ENCODE measurements at regions not wholly inside any gene's neighbourhood (a gene's known extent, or its start where the extent isn't known, plus 50 kb on each side); places are given as distances from the start of the nearest gene placed in this dataset.

DNA sequence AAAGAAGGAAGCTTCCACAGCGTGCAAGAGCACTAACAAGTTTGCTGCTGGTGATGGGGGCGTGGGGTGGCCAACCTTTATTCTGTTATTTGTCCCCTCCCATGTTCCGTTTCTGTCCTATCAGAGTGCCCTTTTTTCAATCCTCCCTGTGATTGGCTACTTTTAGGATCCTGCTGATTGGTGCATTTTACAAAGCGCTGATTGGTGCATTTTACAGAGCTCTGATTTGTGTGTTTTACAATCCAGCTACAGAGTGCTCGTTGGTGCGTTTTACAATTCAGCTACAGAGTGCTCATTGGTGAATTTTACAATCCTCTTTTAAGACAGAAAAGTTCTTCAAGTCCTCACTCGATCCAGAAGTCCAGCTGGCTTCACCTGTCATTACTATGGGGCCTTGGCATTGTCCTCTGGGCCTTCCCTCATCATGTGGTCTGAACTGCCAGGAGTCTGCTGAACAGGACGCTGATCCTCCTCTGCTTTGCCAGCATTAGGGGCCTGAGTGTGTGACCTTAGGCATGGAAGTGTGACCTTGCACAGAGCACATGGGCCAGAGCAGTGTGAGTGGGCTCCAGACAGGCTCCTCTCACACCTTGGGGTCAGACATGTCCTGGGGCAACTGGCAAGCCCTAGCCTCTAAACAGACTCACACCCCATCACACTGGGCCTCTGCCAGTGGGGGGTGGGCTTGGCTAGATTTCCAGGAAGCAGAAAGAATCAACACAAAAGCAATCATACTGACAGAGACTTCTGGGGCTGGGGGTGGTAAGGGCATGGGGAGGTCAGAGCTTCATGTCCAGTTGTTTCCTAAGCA, 167.4 kb downstream of the PTPN20 start:
- TF ChIP-seq EZH2phosphoT487 (IDR thresholded peaks at IDR 0.05; ENCODE audit: borderline replicate concordance, low read length) (no peak), EZH2 (IDR thresholded peaks at IDR 0.05; ENCODE audit: low read length, unreplicated experiment) (no peak)
- TF ChIP-seq, protein P1, sequence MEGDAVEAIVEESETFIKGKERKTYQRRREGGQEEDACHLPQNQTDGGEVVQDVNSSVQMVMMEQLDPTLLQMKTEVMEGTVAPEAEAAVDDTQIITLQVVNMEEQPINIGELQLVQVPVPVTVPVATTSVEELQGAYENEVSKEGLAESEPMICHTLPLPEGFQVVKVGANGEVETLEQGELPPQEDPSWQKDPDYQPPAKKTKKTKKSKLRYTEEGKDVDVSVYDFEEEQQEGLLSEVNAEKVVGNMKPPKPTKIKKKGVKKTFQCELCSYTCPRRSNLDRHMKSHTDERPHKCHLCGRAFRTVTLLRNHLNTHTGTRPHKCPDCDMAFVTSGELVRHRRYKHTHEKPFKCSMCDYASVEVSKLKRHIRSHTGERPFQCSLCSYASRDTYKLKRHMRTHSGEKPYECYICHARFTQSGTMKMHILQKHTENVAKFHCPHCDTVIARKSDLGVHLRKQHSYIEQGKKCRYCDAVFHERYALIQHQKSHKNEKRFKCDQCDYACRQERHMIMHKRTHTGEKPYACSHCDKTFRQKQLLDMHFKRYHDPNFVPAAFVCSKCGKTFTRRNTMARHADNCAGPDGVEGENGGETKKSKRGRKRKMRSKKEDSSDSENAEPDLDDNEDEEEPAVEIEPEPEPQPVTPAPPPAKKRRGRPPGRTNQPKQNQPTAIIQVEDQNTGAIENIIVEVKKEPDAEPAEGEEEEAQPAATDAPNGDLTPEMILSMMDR (conservative IDR thresholded peaks at IDR 0.05; ENCODE audit: low read depth, low read length) = no peak
- CTCF ChIA-PET = no interaction called here

GRCh38 chr10:47079204-47079580, 168.0 kb downstream of the PTPN20 start:
- BruUV-seq (replicated peaks) = no TSS peak
- Histone ChIP-seq H4K20me1 (ENCODE audit: low read length) (no peaks in the 10 kb centered on the region), H3K27ac (ENCODE audit: low read length) (no peak overlapping the region), H2AFZ (ENCODE audit: low read length) (no peak overlapping the region), H3K4me2 (ENCODE audit: low read length) (no peak overlapping the region), H3K9me2 (replicated peaks; ENCODE audit: low read length) (no peaks in the 10 kb centered on the region), H3K9me3 (ENCODE audit: low read length) (no peaks in the 10 kb centered on the region), H3K4me3 (ENCODE audit: low read length) (no peak overlapping the region), H3K79me2 (ENCODE audit: low read length) (no peaks in the 10 kb centered on the region), H3F3A (ENCODE audit: low read length, unreplicated experiment) (no peaks in the 10 kb centered on the region), H3K27me3 (ENCODE audit: low read length) (peaks cover 5% of the 10 kb centered on the region; the same call in 1 of the 2 replicates), H3K9ac (ENCODE audit: low read length) (no peak overlapping the region), H3K36me3 (ENCODE audit: low read depth, low read length) (no peaks in the 10 kb centered on the region), H3K4me1 (ENCODE audit: insufficient read depth, low read length) (peaks cover 6% of the 10 kb centered on the region)
- TF ChIP-seq EZH2phosphoT487 (IDR thresholded peaks at IDR 0.05; ENCODE audit: borderline replicate concordance, low read length) (no peak), EZH2 (IDR thresholded peaks at IDR 0.05; ENCODE audit: low read length, unreplicated experiment) (no peak)
- TF ChIP-seq, protein P1 (conservative IDR thresholded peaks at IDR 0.05; ENCODE audit: low read depth, low read length) = no peak
- DNase-seq = peak; percentile 11
- intact Hi-C loops (cut with micrococcal nuclease) = no loop called here
- ChIA-PET CTCF (no interaction called here), POLR2A (ENCODE audit: unreplicated experiment) (no interaction called here)
- ATAC-seq = no peak

More for the DNA sequence above, 167.4 kb downstream of the PTPN20 start:
- Histone ChIP-seq H3K36me3 (ENCODE audit: low read depth, low read length) (no peaks in the 10 kb centered on the region), H3K9ac (ENCODE audit: low read length) (no peak overlapping the region), H3K27ac (ENCODE audit: low read length) (no peak overlapping the region), H3K4me3 (ENCODE audit: low read length) (no peak overlapping the region), H3K4me1 (ENCODE audit: insufficient read depth, low read length) (peaks cover 6% of the 10 kb centered on the region), H3K9me3 (ENCODE audit: low read length) (no peaks in the 10 kb centered on the region), H2AFZ (ENCODE audit: low read length) (no peak overlapping the region), H3K4me2 (ENCODE audit: low read length) (no peak overlapping the region), H3K9me2 (replicated peaks; ENCODE audit: low read length) (no peaks in the 10 kb centered on the region), H3K79me2 (ENCODE audit: low read length) (no peaks in the 10 kb centered on the region), H3K27me3 (ENCODE audit: low read length) (peaks cover 5% of the 10 kb centered on the region; the same call in 1 of the 2 replicates), H4K20me1 (ENCODE audit: low read length) (no peaks in the 10 kb centered on the region), H3F3A (ENCODE audit: low read length, unreplicated experiment) (no peaks in the 10 kb centered on the region)
- POLR2A ChIA-PET (ENCODE audit: unreplicated experiment) = no interaction called here
- no TSS peak for BruUV-seq (replicated peaks)
- intact Hi-C loops (cut with micrococcal nuclease) = no loop called here
- DNase-seq = no peak
- no peak for ATAC-seq

- Histone ChIP-seq H3K9me2 (replicated peaks; ENCODE audit: low read length) (no peaks in the 10 kb centered on the region), H3K9me3 (ENCODE audit: low read length) (no peaks in the 10 kb centered on the region), H3F3A (ENCODE audit: low read length, unreplicated experiment) (no peaks in the 10 kb centered on the region), H2AFZ (ENCODE audit: low read length) (no peak overlapping the region), H3K9ac (ENCODE audit: low read length) (no peak overlapping the region), H3K79me2 (ENCODE audit: low read length) (no peaks in the 10 kb centered on the region), H3K27me3 (ENCODE audit: low read length) (no peaks in the 10 kb centered on the region; the same call in 1 of the 2 replicates), H4K20me1 (ENCODE audit: low read length) (no peaks in the 10 kb centered on the region), H3K36me3 (ENCODE audit: low read depth, low read length) (no peaks in the 10 kb centered on the region), H3K4me1 (ENCODE audit: insufficient read depth, low read length) (peaks cover 6% of the 10 kb centered on the region), H3K4me3 (ENCODE audit: low read length) (no peak overlapping the region), H3K4me2 (ENCODE audit: low read length) (no peak overlapping the region), H3K27ac (ENCODE audit: low read length) (no peak overlapping the region)
- ATAC-seq (no peak), DNase-seq (no peak)
- ChIA-PET POLR2A (ENCODE audit: unreplicated experiment) (no interaction called here), CTCF (no interaction called here)
- intact Hi-C loops (cut with micrococcal nuclease) = no loop called here
- no peak for TF ChIP-seq EZH2 (IDR thresholded peaks at IDR 0.05; ENCODE audit: low read length, unreplicated experiment)
- TF ChIP-seq, protein P1 (conservative IDR thresholded peaks at IDR 0.05; ENCODE audit: low read depth, low read length) = no peak
- no peak for TF ChIP-seq EZH2phosphoT487 (IDR thresholded peaks at IDR 0.05; ENCODE audit: borderline replicate concordance, low read length)
- BruUV-seq (replicated peaks) = no TSS peak
These were observed 170.0 kb downstream of the PTPN20 start for GRCh38 chr10:47081264-47081663.
